ENCODE measurements at regions not wholly inside any gene's neighbourhood (a gene's known extent, or its start where the extent isn't known, plus 50 kb on each side); places are given as distances from the start of the nearest gene placed in this dataset.

- no peak for DNase-seq (ENCODE audit: low read depth, low spot score)
Observed at GRCh38 chr6:165986914-165987482, 180.7 kb downstream of the TBXT start.

GRCh38 chr6:165986311-165986913 is 181.2 kb downstream of the TBXT start:
- DNase-seq (ENCODE audit: low read depth, low spot score) = no peak

- DNase-seq (ENCODE audit: low read depth, low spot score) = no peak
Observed at GRCh38 chr6:165985806-165986299, 181.8 kb downstream of the TBXT start.

GRCh38 chr6:165985281-165985805 is 182.3 kb downstream of the TBXT start:
- DNase-seq (ENCODE audit: low read depth, low spot score) = no peak

GRCh38 chr6:165984729-165985275 is 182.8 kb downstream of the TBXT start:
- DNase-seq (ENCODE audit: low read depth, low spot score) = no peak

- no peak for DNase-seq (ENCODE audit: low read depth, low spot score)
Observed at GRCh38 chr6:165983112-165984072, 184.3 kb downstream of the TBXT start.

GRCh38 chr6:165978476-165978875 is 189.2 kb downstream of the TBXT start:
- DNase-seq (ENCODE audit: low read depth, low spot score) = no peak

GRCh38 chr6:165976684-165977083 is 191.0 kb downstream of the TBXT start:
- DNase-seq (ENCODE audit: low read depth, low spot score) = no peak

GRCh38 chr6:165974817-165975216 is 192.8 kb downstream of the TBXT start:
- no peak for DNase-seq (ENCODE audit: low read depth, low spot score)

GRCh38 chr6:165973473-165973872 is 194.2 kb downstream of the TBXT start:
- no peak for DNase-seq (ENCODE audit: low read depth, low spot score)

GRCh38 chr6:165972139-165972802 is 195.4 kb downstream of the TBXT start:
- no peak for DNase-seq (ENCODE audit: low read depth, low spot score)

GRCh38 chr6:165971202-165971601 is 196.4 kb downstream of the TBXT start:
- DNase-seq (ENCODE audit: low read depth, low spot score) = no peak

- DNase-seq (ENCODE audit: low read depth, low spot score) = no peak
Observed at GRCh38 chr6:165970001-165970400, 197.7 kb downstream of the TBXT start.

GRCh38 chr6:165969184-165969583 is 198.5 kb downstream of the TBXT start:
- DNase-seq (ENCODE audit: low read depth, low spot score) = no peak

- DNase-seq (ENCODE audit: low read depth, low spot score) = no peak
Observed at GRCh38 chr6:165968408-165968807, 199.2 kb downstream of the TBXT start.

GRCh38 chr6:165967810-165968407 is 199.7 kb downstream of the TBXT start:
- DNase-seq (ENCODE audit: low read depth, low spot score) = no peak

GRCh38 chr6:165963750-165964149 is 203.9 kb downstream of the TBXT start:
- DNase-seq (ENCODE audit: low read depth, low spot score) = no peak

GRCh38 chr6:165962366-165962765 is 205.3 kb downstream of the TBXT start:
- DNase-seq (ENCODE audit: low read depth, low spot score) = no peak

GRCh38 chr6:165961233-165961632 is 206.4 kb downstream of the TBXT start:
- DNase-seq (ENCODE audit: low read depth, low spot score) = no peak

GRCh38 chr6:165960695-165961094 is 207.0 kb downstream of the TBXT start:
- no peak for DNase-seq (ENCODE audit: low read depth, low spot score)

- DNase-seq (ENCODE audit: low read depth, low spot score) = no peak
Observed at GRCh38 chr6:165959627-165960026, 208.0 kb downstream of the TBXT start.

All from smooth muscle cell of the brain vasculature (primary cell).